AG10803 (cell line): ENCODE measurements at regions not wholly inside any gene's neighbourhood (a gene's known extent, or its start where the extent isn't known, plus 50 kb on each side); places are given as distances from the start of the nearest gene placed in this dataset.
A peak's percentile ranks its signal among the peaks of the same experiment; 100 is the strongest.
"Not testable (repeated sequence)": the region's sequence is repeated elsewhere in the genome, so short reads cannot be mapped to it uniquely, and the experiment has no call there.

Experiments used
- DNase-seq: peaks from one replicate; pipeline ENCODE4 v3.0.0; 2010; ENCODE audit warnings: low read depth
- H3K4me3 ChIP-seq: 2 replicates; pipeline ENCODE4 v1.5.1; 2011; ENCODE audit warnings: mild to moderate bottlenecking, low read length, control low read depth
- TF ChIP-seq, protein P1 (sequence below): conservative IDR thresholded peaks from 2 replicates; pipeline ENCODE4 v1.5.1; 2011; ENCODE audit warnings: mild to moderate bottlenecking, low read length, control low read depth, inconsistent platforms

- TF ChIP-seq, protein P1, sequence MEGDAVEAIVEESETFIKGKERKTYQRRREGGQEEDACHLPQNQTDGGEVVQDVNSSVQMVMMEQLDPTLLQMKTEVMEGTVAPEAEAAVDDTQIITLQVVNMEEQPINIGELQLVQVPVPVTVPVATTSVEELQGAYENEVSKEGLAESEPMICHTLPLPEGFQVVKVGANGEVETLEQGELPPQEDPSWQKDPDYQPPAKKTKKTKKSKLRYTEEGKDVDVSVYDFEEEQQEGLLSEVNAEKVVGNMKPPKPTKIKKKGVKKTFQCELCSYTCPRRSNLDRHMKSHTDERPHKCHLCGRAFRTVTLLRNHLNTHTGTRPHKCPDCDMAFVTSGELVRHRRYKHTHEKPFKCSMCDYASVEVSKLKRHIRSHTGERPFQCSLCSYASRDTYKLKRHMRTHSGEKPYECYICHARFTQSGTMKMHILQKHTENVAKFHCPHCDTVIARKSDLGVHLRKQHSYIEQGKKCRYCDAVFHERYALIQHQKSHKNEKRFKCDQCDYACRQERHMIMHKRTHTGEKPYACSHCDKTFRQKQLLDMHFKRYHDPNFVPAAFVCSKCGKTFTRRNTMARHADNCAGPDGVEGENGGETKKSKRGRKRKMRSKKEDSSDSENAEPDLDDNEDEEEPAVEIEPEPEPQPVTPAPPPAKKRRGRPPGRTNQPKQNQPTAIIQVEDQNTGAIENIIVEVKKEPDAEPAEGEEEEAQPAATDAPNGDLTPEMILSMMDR: no peak
- DNase-seq: peak; percentile 23
- no peak overlapping the region for H3K4me3 ChIP-seq
Observed at GRCh38 chr3:11727207-11727606, 83.5 kb upstream of the VGLL4 start.

- DNase-seq: no peak
- TF ChIP-seq, protein P1: no peak
- H3K4me3 ChIP-seq: no peak overlapping the region
Observed at GRCh38 chr3:11726146-11726545, 82.4 kb upstream of the VGLL4 start.

DNA sequence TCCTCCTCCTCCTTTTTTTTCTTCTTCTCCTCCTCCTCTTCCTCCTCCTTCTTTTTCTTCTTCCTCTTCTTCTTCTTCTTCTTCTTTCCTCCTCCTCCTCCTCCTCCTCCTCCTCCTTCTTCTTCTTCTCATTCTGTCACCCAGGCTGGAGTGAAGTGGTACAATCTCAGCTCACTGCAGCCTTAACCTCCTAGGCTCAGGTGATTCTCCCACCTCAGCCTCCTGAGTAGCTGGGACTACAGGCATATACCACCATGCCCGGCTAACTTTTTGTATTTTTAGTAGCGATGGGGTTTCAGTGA lies 81.6 kb upstream of the VGLL4 start:
- not testable (repeated sequence) for H3K4me3 ChIP-seq, DNase-seq

GRCh38 chr3:11724615-11725339 lies 81.1 kb upstream of the VGLL4 start:
- TF ChIP-seq, protein P1: no peak
- no peak overlapping the region for H3K4me3 ChIP-seq
- no peak for DNase-seq

- DNase-seq: peak; percentile 29
- no peak overlapping the region for H3K4me3 ChIP-seq
- TF ChIP-seq, protein P1: no peak
Observed at GRCh38 chr3:11721479-11721878, 77.8 kb upstream of the VGLL4 start.

DNA sequence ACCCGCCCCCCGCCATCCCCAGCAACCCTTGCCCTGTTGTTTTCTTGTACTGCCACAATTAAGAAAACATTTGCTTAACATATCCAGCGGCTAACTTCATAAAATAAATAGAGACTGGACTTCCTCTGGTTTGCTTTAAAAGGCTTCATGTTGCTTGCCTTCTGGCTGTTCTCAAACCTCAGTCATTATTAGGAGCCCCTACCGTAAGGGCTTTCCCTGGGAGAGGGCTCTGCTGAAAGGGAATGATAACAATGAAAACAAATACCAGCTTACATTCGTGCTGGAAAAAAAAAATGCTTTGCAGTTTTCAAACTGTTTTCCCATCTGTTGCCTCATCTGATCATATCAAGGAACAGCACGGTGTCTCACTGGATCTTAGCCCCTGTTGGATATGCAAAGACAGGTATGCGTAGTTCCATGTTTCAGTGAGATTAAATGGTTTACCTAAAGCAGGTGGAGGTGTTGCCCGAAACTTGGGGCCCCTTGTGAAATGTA lies 77.2 kb upstream of the VGLL4 start:
- H3K4me3 ChIP-seq: peak overlapping the region; percentile 94
- TF ChIP-seq, protein P1: no peak
- peak; percentile 45 for DNase-seq

DNA sequence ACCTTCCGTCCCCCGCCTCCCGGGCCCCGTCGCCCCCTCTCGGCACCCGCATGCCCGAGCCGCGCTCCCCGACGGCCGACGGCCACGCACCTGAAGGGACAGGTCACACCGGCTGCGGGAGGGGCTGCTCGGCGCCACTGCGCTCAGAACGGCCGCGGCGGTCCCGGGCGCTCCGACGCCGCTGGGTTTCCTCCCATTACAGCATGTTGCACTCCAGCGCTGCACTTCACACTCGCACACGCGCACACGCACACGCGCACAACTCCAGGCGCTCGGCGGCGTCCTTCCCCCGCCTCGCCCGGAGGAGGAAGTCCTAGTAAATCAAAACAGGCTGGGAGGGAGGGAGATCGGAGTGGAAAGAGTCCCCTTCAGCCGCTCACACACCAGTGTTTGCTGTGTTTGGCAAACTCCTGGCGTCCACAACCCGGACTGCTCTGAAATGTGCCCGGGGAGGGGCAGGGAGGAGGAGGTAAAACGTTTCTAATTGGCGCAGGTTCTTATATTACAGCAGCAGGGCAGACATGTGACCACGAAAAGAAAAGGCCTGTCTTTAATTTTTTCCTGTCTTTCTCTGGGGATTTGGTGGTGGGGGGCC lies 76.7 kb upstream of the VGLL4 start:
- peak; percentile 90 for DNase-seq
- TF ChIP-seq, protein P1: 0 out of 2 replicates have a peak, but pooled peaks have one; percentile 1

More for the DNA sequence above, 76.7 kb upstream of the VGLL4 start:
- H3K4me3 ChIP-seq: peak overlapping the region; percentile 94
